NCI-H1436 (cell line): ENCODE measurements at regions not wholly inside any gene's neighbourhood (a gene's known extent, or its start where the extent isn't known, plus 50 kb on each side); places are given as distances from the start of the nearest gene placed in this dataset.

Experiments
- DNase-seq: peaks from one replicate; lab custom pipeline; 2025; lab: John Stamatoyannopoulos, UW

- no peak for DNase-seq
Measured at GRCh38 chr4:152235718-152236117, 300.2 kb downstream of the FBXW7 start.

- no peak for DNase-seq
Measured at GRCh38 chr4:152234571-152234970, 301.3 kb downstream of the FBXW7 start.

GRCh38 chr4:152232271-152232670, 303.6 kb downstream of the FBXW7 start:
- DNase-seq = no peak

- no peak for DNase-seq
Measured at GRCh38 chr4:152229782-152230289, 306.1 kb downstream of the FBXW7 start.

- DNase-seq = no peak
Measured at GRCh38 chr4:152225680-152226079, 310.2 kb downstream of the FBXW7 start.

- DNase-seq = no peak
Measured at GRCh38 chr4:152224721-152225420, 311.0 kb downstream of the FBXW7 start.

GRCh38 chr4:152224223-152224622, 311.7 kb downstream of the FBXW7 start:
- no peak for DNase-seq

GRCh38 chr4:152223600-152223999, 312.3 kb downstream of the FBXW7 start:
- DNase-seq = no peak

- no peak for DNase-seq
Measured at GRCh38 chr4:152221816-152222516, 313.9 kb downstream of the FBXW7 start.

- no peak for DNase-seq
Measured at GRCh38 chr4:152220201-152220666, 315.7 kb downstream of the FBXW7 start.

- peak; percentile 8 for DNase-seq
Measured at GRCh38 chr4:152218576-152218975, 317.3 kb downstream of the FBXW7 start.

GRCh38 chr4:152217896-152218295, 318.0 kb downstream of the FBXW7 start:
- DNase-seq = no peak

- DNase-seq = no peak
Measured at GRCh38 chr4:152211936-152212653, 323.8 kb downstream of the FBXW7 start.

- no peak for DNase-seq
Measured at GRCh38 chr4:152209772-152210493, 326.0 kb downstream of the FBXW7 start.

- no peak for DNase-seq
Measured at GRCh38 chr4:152207378-152207720, 328.5 kb downstream of the FBXW7 start.

- no peak for DNase-seq
Measured at GRCh38 chr4:152206646-152207377, 329.1 kb downstream of the FBXW7 start.

GRCh38 chr4:152206185-152206584, 329.7 kb downstream of the FBXW7 start:
- DNase-seq = no peak

- DNase-seq = no peak
Measured at GRCh38 chr4:152202415-152202814, 333.5 kb downstream of the FBXW7 start.

GRCh38 chr4:152200511-152201333, 335.2 kb downstream of the FBXW7 start:
- DNase-seq = no peak

- no peak for DNase-seq
Measured at GRCh38 chr4:152197211-152197610, 338.7 kb downstream of the FBXW7 start.

- no peak for DNase-seq
Measured at GRCh38 chr4:152195888-152196287, 340.0 kb downstream of the FBXW7 start.
